ENCODE measurements at regions not wholly inside any gene's neighbourhood (a gene's known extent, or its start where the extent isn't known, plus 50 kb on each side); places are given as distances from the start of the nearest gene placed in this dataset.

DNA sequence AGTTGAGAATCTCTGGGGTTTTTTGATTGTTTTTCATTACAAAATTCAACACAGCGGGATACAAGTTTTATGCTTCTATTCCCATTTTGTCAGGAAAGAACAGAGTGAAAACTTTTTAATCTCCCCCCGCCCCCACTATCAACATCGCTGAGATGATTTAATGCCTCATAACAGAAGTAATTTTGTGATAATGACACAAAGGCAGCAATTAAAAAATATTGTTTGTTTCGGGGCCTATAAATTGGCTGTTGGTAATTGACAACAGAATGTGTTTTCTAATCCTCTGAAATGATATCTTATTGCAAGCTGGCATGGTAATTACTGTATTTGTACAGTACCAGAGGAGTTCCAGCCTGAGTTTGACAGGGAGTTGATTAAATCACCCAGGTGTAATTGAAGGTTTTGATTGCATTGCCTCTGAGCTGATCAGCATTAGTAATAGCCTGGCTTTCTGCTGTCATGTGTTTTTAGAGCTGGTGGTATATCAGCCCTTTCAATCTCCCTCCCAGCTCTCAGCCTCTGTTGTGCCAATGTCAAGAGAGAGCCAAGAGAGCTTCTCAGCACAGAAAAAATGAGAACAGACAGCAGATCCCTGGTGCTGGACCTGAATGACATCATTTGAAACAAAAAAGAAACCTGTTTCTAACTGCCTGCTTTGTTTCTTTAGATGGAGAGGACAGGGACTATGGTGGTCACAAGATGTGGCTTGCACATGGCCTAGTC lies 265.1 kb downstream of the FAM76B start:
- no peak for TF ChIP-seq POLR2A (IDR thresholded peaks at IDR 0.05)
- TF ChIP-seq, protein P1, sequence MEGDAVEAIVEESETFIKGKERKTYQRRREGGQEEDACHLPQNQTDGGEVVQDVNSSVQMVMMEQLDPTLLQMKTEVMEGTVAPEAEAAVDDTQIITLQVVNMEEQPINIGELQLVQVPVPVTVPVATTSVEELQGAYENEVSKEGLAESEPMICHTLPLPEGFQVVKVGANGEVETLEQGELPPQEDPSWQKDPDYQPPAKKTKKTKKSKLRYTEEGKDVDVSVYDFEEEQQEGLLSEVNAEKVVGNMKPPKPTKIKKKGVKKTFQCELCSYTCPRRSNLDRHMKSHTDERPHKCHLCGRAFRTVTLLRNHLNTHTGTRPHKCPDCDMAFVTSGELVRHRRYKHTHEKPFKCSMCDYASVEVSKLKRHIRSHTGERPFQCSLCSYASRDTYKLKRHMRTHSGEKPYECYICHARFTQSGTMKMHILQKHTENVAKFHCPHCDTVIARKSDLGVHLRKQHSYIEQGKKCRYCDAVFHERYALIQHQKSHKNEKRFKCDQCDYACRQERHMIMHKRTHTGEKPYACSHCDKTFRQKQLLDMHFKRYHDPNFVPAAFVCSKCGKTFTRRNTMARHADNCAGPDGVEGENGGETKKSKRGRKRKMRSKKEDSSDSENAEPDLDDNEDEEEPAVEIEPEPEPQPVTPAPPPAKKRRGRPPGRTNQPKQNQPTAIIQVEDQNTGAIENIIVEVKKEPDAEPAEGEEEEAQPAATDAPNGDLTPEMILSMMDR (IDR thresholded peaks at IDR 0.05): no peak
- no peak for TF ChIP-seq EP300 (IDR thresholded peaks at IDR 0.05)

Measured in ovary (tissue), 3 donors.